Endothelial cell of umbilical vein (primary cell): ENCODE measurements at regions not wholly inside any gene's neighbourhood (a gene's known extent, or its start where the extent isn't known, plus 50 kb on each side); places are given as distances from the start of the nearest gene placed in this dataset.

ENCODE experiments used
- BruUV-seq: library from RNA; stranded (reverse); fragments of 400-500 nt; replicated peaks from 2 replicates; lab custom pipeline; 2021; lab: Mats Ljungman, UMichigan
- CTCF ChIA-PET: fragments of 300-600, 350-600 bp; sonication (Branson Sonifier 250); formaldehyde crosslinking; loops from one replicate; lab custom pipeline; 2021; ENCODE audit warnings: antibody characterized with exemption, inconsistent platforms; lab: Charles Lee
- POLR2A ChIA-PET: fragments of 300-600, 350-600 bp; sonication (Branson Sonifier 250); formaldehyde crosslinking; loops from one replicate; lab custom pipeline; 2021; ENCODE audit warnings: antibody characterized with exemption, inconsistent platforms; lab: Charles Lee
- DNase-seq: peaks from one replicate; pipeline ENCODE4 v3.0.0-alpha.2; 2011; ENCODE audit warnings: low read depth, low spot score
- FAIRE-seq: peaks from 2 replicates; lab custom pipeline; 2011; peaks lifted over from hg19 to GRCh38; lab: Jason Lieb, UNC
- H2AFZ ChIP-seq: 2 replicates; pipeline ENCODE4 v1.6.0; 2012; ENCODE audit warnings: low read depth, low read length, control low read depth, inconsistent platforms
- H3K27ac ChIP-seq: 2 replicates; pipeline ENCODE4 v1.5.1; 2011; ENCODE audit warnings: low read depth, mild to moderate bottlenecking, control low read depth, low read length, moderate library complexity; ENCODE audit not compliant: insufficient read depth
- H3K27me3 ChIP-seq, 2 experiments: 2 replicates each; pipeline versions ENCODE4 v1.6.0 to v1.6.1; 2011; ENCODE audit warnings: low read length in 2 of 2, mixed read lengths in 1 of 2; ENCODE audit not compliant: control insufficient read depth in 2 of 2, insufficient read depth in 2 of 2
- H3K36me3 ChIP-seq, 2 experiments: 2 replicates in 1 of 2; 3 replicates in 1 of 2; pipeline ENCODE4 v1.5.1; 2011; ENCODE audit warnings: low read length in 2 of 2, mild to moderate bottlenecking in 1 of 2, moderate library complexity in 1 of 2; ENCODE audit not compliant: control insufficient read depth in 2 of 2, insufficient read depth in 2 of 2; ENCODE audit errors: extremely low read depth in 1 of 2
- H3K4me1 ChIP-seq: 3 replicates; pipeline ENCODE4 v1.5.1; 2011; ENCODE audit warnings: mild to moderate bottlenecking, low read length; ENCODE audit not compliant: control insufficient read depth, insufficient read depth; ENCODE audit errors: extremely low read depth
- H3K4me2 ChIP-seq: 2 replicates; pipeline ENCODE4 v1.6.1; 2011; ENCODE audit warnings: low read length, control low read depth, mixed read lengths; ENCODE audit not compliant: insufficient read depth
- H3K4me3 ChIP-seq, 3 experiments: fragments of 200-600 bp in 1 of 3; sonication (generic), shearing (Covaris generic) in 1 of 3; replicated peaks in 1 of 3; 2 replicates each; pipeline ENCODE4 v1.5.1; 2011 to 2016; ENCODE audit warnings: control low read depth in 3 of 3, low read length in 3 of 3, mild to moderate bottlenecking in 2 of 3, inconsistent platforms in 1 of 3, low read depth in 1 of 3, moderate library complexity in 1 of 3; ENCODE audit not compliant: insufficient read depth in 1 of 3
- H3K79me2 ChIP-seq: 2 replicates; pipeline ENCODE4 v1.6.0; 2012; ENCODE audit warnings: low read length, inconsistent platforms; ENCODE audit not compliant: control insufficient read depth, insufficient read depth
- H3K9ac ChIP-seq: replicated peaks from 2 replicates; pipeline ENCODE3; 2011; ENCODE audit warnings: low read length, control low read depth; ENCODE audit not compliant: insufficient read depth; ENCODE audit errors: extremely low read depth
- H3K9me1 ChIP-seq: replicated peaks from 3 replicates; pipeline ENCODE4 v1.6.0; 2011; ENCODE audit warnings: mild to moderate bottlenecking, low read length; ENCODE audit not compliant: control insufficient read depth, insufficient read depth; ENCODE audit errors: extremely low read depth
- H3K9me3 ChIP-seq: replicated peaks from 2 replicates; pipeline ENCODE4 v1.5.1; 2012; ENCODE audit warnings: low read length, inconsistent platforms; ENCODE audit not compliant: control insufficient read depth, insufficient read depth
- H4K20me1 ChIP-seq: replicated peaks from 2 replicates; pipeline ENCODE3; 2011; ENCODE audit warnings: mild to moderate bottlenecking, low read length; ENCODE audit not compliant: control insufficient read depth, insufficient read depth; ENCODE audit errors: extremely low read depth
- CTCF ChIP-seq, 2 donors: IDR thresholded peaks; 1 replicate in 1 of 2; 2 replicates in 1 of 2; pipeline ENCODE4 v1.5.1; 2011; ENCODE audit warnings: low read length in 2 of 2, mild to moderate bottlenecking in 2 of 2, moderate library complexity in 2 of 2, control low read depth in 1 of 2, inconsistent platforms in 1 of 2, low read depth in 1 of 2; ENCODE audit not compliant: insufficient read depth in 1 of 2; ENCODE audit errors: extremely low read depth in 1 of 2
- EZH2 ChIP-seq: IDR thresholded peaks from 2 replicates; pipeline ENCODE4 v1.6.1; 2012; ENCODE audit warnings: borderline replicate concordance, low read depth, mild to moderate bottlenecking, moderate library complexity, low read length, inconsistent platforms; ENCODE audit not compliant: severe bottlenecking
- FOS ChIP-seq: IDR thresholded peaks from 2 replicates; pipeline ENCODE4 v1.6.1; 2011; ENCODE audit warnings: mild to moderate bottlenecking, low read length, moderate library complexity, borderline replicate concordance; ENCODE audit not compliant: insufficient read depth
- GATA2 ChIP-seq: IDR thresholded peaks from 2 replicates; pipeline ENCODE4 v1.7.0; 2011; ENCODE audit warnings: low read depth, mild to moderate bottlenecking, moderate library complexity, mixed read lengths, low read length; ENCODE audit not compliant: insufficient read length, insufficient read depth
- JUN ChIP-seq: IDR thresholded peaks from 2 replicates; pipeline ENCODE4 v1.6.1; 2011; ENCODE audit warnings: borderline replicate concordance, low read depth; ENCODE audit not compliant: insufficient read length, insufficient read depth
- MAX ChIP-seq: IDR thresholded peaks from 2 replicates; pipeline ENCODE4 v1.6.1; 2011; ENCODE audit not compliant: insufficient read depth, insufficient read length
- MYC ChIP-seq: IDR thresholded peaks from one replicate; pipeline ENCODE4 v1.6.1; 2011; ENCODE audit warnings: mild to moderate bottlenecking, low read depth, low read length
- POLR2A ChIP-seq: IDR thresholded peaks from 2 replicates; pipeline ENCODE4 v1.6.1; 2012; ENCODE audit warnings: low read depth, mild to moderate bottlenecking, control low read depth, low read length
- POLR2AphosphoS5 ChIP-seq: IDR thresholded peaks from 2 replicates; pipeline ENCODE4 v1.6.1; 2012; ENCODE audit warnings: low read depth, mild to moderate bottlenecking, control low read depth, low read length, moderate library complexity; ENCODE audit not compliant: insufficient read depth
- dilution Hi-C: fragments of 300-500 bp; cut with MboI; formaldehyde crosslinking; loops from one replicate; pipeline ENCODE4 v1.15.0; 2019; ENCODE audit warnings: low sequenced_read_pairs; ENCODE audit not compliant: extremely low pct_ligation_motif_present
- intact Hi-C: fragments of 100-400 bp; cut with micrococcal nuclease; formaldehyde crosslinking; loops from one replicate; pipeline ENCODE4 v1.10.0; 2022

- no peaks in the 10 kb centered on the region for H3K27me3 ChIP-seq
- FAIRE-seq (no peak), DNase-seq (no peak)
- H3K79me2 ChIP-seq = no peaks in the 10 kb centered on the region
- H3K9ac ChIP-seq = no peak overlapping the region
- H3K9me1 ChIP-seq = no peaks in the 10 kb centered on the region
- H2AFZ ChIP-seq = no peak overlapping the region
- TF ChIP-seq CTCF (IDR thresholded peaks at IDR 0.05; ENCODE audit: extremely low read depth in 1 of 2, insufficient read depth in 1 of 2, low read depth in 1 of 2, low read length in 2 of 2) (no peak), MAX (no peak), MYC (no peak), POLR2AphosphoS5 (no peak), EZH2 (no peak), GATA2 (no peak), JUN (no peak), FOS (no peak), POLR2A (no peak)
- H3K36me3 ChIP-seq = no peaks in the 10 kb centered on the region
- H3K4me1 ChIP-seq = no peaks in the 10 kb centered on the region
- intact Hi-C loops = no loop called here
- no peak overlapping the region for H3K4me3 ChIP-seq
- dilution Hi-C loops = no loop called here
- peaks cover 2% of the 10 kb centered on the region for H3K9me3 ChIP-seq
- no peaks in the 10 kb centered on the region for H4K20me1 ChIP-seq
- no peak overlapping the region for H3K27ac ChIP-seq
- POLR2A ChIA-PET = no interaction called here
- CTCF ChIA-PET = no interaction called here
- no peak overlapping the region for H3K4me2 ChIP-seq
- BruUV-seq = no TSS peak
These were observed 214.0 kb upstream of the B3GAT1 start for GRCh38 chr11:134626032-134626431.
